ENCODE measurements at regions not wholly inside any gene's neighbourhood (a gene's known extent, or its start where the extent isn't known, plus 50 kb on each side); places are given as distances from the start of the nearest gene placed in this dataset.

- H3K4me2 ChIP-seq (ENCODE audit: control insufficient read depth, extremely low read depth, insufficient read depth, low read depth, low read length) = no peak overlapping the region
- no peak overlapping the region for H3K9ac ChIP-seq (ENCODE audit: control insufficient read depth, extremely low read depth, insufficient read depth, low read length)
- no peaks in the 10 kb centered on the region for H3K27me3 ChIP-seq (ENCODE audit: control insufficient read depth, extremely low read depth, insufficient read depth, low read length)
- H2AFZ ChIP-seq (ENCODE audit: control insufficient read depth, low read length) = no peak overlapping the region
- no peaks in the 10 kb centered on the region for H3K9me1 ChIP-seq (ENCODE audit: control insufficient read depth, extremely low read depth, insufficient read depth, low read length)
- H3K4me3 ChIP-seq (ENCODE audit: control insufficient read depth in 2 of 3, extremely low read depth in 1 of 3, insufficient read depth in 2 of 3, low read depth in 1 of 3, low read length in 3 of 3) = no peak overlapping the region
- FAIRE-seq = no peak
- no peak for TF ChIP-seq CTCF (optimal IDR thresholded peaks at IDR 0.05 in 1 of 3, IDR thresholded peaks at IDR 0.05 in 1 of 3, conservative IDR thresholded peaks at IDR 0.05 in 1 of 3; ENCODE audit: extremely low read depth in 1 of 3, insufficient read depth in 2 of 3, low read length in 3 of 3)
- no peak for TF ChIP-seq EZH2 (IDR thresholded peaks at IDR 0.05; ENCODE audit: low read length)
- no peaks in the 10 kb centered on the region for H3K79me2 ChIP-seq (ENCODE audit: control insufficient read depth, insufficient read depth, low read length)
- dilution Hi-C loops (cut with MboI; ENCODE audit: extremely low pct_ligation_motif_present, low sequenced_read_pairs) = no loop called here
- H3K27ac ChIP-seq (ENCODE audit: control insufficient read depth, insufficient read depth, low read length) = no peak overlapping the region
- no peak for DNase-seq (ENCODE audit: low read depth, low spot score)
- no peaks in the 10 kb centered on the region for H3K9me3 ChIP-seq (ENCODE audit: control insufficient read depth, low read depth, low read length)
- no peaks in the 10 kb centered on the region for H3K36me3 ChIP-seq (ENCODE audit: control insufficient read depth in 2 of 2, extremely low read depth in 1 of 2, insufficient read depth in 2 of 2, low read length in 2 of 2)
- no peaks in the 10 kb centered on the region for H4K20me1 ChIP-seq (ENCODE audit: control insufficient read depth, extremely low read depth, insufficient read depth, low read length)
- peaks cover 13% of the 10 kb centered on the region for H3K4me1 ChIP-seq (ENCODE audit: control insufficient read depth, extremely low read depth, insufficient read depth, low read length)
Measured at GRCh38 chr1:96492236-96492635, 229.3 kb upstream of the PTBP2 start.

- no peaks in the 10 kb centered on the region for H3K9me3 ChIP-seq (ENCODE audit: control insufficient read depth, low read depth, low read length)
- no peak for DNase-seq (ENCODE audit: low read depth, low spot score)
- no peaks in the 10 kb centered on the region for H4K20me1 ChIP-seq (ENCODE audit: control insufficient read depth, extremely low read depth, insufficient read depth, low read length)
- no peaks in the 10 kb centered on the region for H3K9me1 ChIP-seq (ENCODE audit: control insufficient read depth, extremely low read depth, insufficient read depth, low read length)
- H3K36me3 ChIP-seq (ENCODE audit: control insufficient read depth in 2 of 2, extremely low read depth in 1 of 2, insufficient read depth in 2 of 2, low read length in 2 of 2) = no peaks in the 10 kb centered on the region
- H3K27me3 ChIP-seq (ENCODE audit: control insufficient read depth, extremely low read depth, insufficient read depth, low read length) = no peaks in the 10 kb centered on the region
- no peaks in the 10 kb centered on the region for H3K4me1 ChIP-seq (ENCODE audit: control insufficient read depth, extremely low read depth, insufficient read depth, low read length)
- H2AFZ ChIP-seq (ENCODE audit: control insufficient read depth, low read length) = no peak overlapping the region
- FAIRE-seq = no peak
- H3K9ac ChIP-seq (ENCODE audit: control insufficient read depth, extremely low read depth, insufficient read depth, low read length) = no peak overlapping the region
- no peak overlapping the region for H3K4me3 ChIP-seq (ENCODE audit: control insufficient read depth in 2 of 3, extremely low read depth in 1 of 3, insufficient read depth in 2 of 3, low read depth in 1 of 3, low read length in 3 of 3)
- no peak overlapping the region for H3K4me2 ChIP-seq (ENCODE audit: control insufficient read depth, extremely low read depth, insufficient read depth, low read depth, low read length)
- no peak for TF ChIP-seq EZH2 (IDR thresholded peaks at IDR 0.05; ENCODE audit: low read length)
- TF ChIP-seq CTCF (optimal IDR thresholded peaks at IDR 0.05 in 1 of 3, IDR thresholded peaks at IDR 0.05 in 1 of 3, conservative IDR thresholded peaks at IDR 0.05 in 1 of 3; ENCODE audit: extremely low read depth in 1 of 3, insufficient read depth in 2 of 3, low read length in 3 of 3) = no peak
- no peak overlapping the region for H3K27ac ChIP-seq (ENCODE audit: control insufficient read depth, insufficient read depth, low read length)
- no peaks in the 10 kb centered on the region for H3K79me2 ChIP-seq (ENCODE audit: control insufficient read depth, insufficient read depth, low read length)
- dilution Hi-C loops (cut with MboI; ENCODE audit: extremely low pct_ligation_motif_present, low sequenced_read_pairs) = no loop called here
Measured at GRCh38 chr1:96498744-96499340, 222.7 kb upstream of the PTBP2 start.

Data from keratinocyte (primary cell).